ENCODE measurements at regions not wholly inside any gene's neighbourhood (a gene's known extent, or its start where the extent isn't known, plus 50 kb on each side); places are given as distances from the start of the nearest gene placed in this dataset.
"Not testable (repeated sequence)": the region's sequence is repeated elsewhere in the genome, so short reads cannot be mapped to it uniquely, and the experiment has no call there.

DNA sequence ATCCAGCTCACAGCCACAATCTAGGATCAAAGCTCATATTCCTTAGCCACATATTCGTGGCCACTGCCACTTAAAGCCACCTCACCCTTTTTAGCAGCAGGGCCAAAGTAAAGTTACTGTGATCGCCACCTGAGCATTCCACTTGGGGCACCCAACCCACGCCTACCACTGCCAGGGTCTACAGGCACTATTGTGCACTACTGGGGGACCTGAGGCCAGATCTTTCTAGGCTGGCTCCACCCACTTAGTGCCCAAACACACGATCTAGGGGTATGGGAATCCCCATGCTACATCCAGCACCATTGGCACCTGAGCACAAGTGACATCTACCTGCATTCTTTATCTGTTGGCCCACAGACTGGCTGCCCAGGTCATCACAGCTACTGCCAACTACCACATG is 517.9 kb upstream of the PRR20A start:
- no peak overlapping the region for H3K4me3 ChIP-seq
- H3K27ac ChIP-seq, result no peak overlapping the region
- no peaks in the 10 kb centered on the region for H3K27me3 ChIP-seq
- H3K4me1 ChIP-seq (ENCODE audit: insufficient read depth), result no peaks in the 10 kb centered on the region
- 80% methylated on average over 4 of the region's 4 CpGs for WGBS (ENCODE audit: low lambda C conversion rate, missing lambda C conversion rate)
- H3K36me3 ChIP-seq (replicated peaks; ENCODE audit: insufficient read depth, low read depth), result no peaks in the 10 kb centered on the region
- H3K4me2 ChIP-seq, result no peak overlapping the region
- TF ChIP-seq, protein P1, sequence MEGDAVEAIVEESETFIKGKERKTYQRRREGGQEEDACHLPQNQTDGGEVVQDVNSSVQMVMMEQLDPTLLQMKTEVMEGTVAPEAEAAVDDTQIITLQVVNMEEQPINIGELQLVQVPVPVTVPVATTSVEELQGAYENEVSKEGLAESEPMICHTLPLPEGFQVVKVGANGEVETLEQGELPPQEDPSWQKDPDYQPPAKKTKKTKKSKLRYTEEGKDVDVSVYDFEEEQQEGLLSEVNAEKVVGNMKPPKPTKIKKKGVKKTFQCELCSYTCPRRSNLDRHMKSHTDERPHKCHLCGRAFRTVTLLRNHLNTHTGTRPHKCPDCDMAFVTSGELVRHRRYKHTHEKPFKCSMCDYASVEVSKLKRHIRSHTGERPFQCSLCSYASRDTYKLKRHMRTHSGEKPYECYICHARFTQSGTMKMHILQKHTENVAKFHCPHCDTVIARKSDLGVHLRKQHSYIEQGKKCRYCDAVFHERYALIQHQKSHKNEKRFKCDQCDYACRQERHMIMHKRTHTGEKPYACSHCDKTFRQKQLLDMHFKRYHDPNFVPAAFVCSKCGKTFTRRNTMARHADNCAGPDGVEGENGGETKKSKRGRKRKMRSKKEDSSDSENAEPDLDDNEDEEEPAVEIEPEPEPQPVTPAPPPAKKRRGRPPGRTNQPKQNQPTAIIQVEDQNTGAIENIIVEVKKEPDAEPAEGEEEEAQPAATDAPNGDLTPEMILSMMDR (IDR thresholded peaks at IDR 0.05; ENCODE audit: poor library complexity), result no peak
- no peak for TF ChIP-seq EZH2phosphoT487 (IDR thresholded peaks at IDR 0.05; ENCODE audit: low read depth, severe bottlenecking, unreplicated experiment)
- no peak for TF ChIP-seq EZH2 (IDR thresholded peaks at IDR 0.05; ENCODE audit: borderline replicate concordance)
- H2AFZ ChIP-seq, result no peak overlapping the region
- no peak for DNase-seq (ENCODE audit: low spot score)
- no peaks in the 10 kb centered on the region for H3K9me2 ChIP-seq (replicated peaks; ENCODE audit: insufficient read depth)
- H4K20me1 ChIP-seq (ENCODE audit: insufficient read depth, poor library complexity, severe bottlenecking), result no peaks in the 10 kb centered on the region
- no peaks in the 10 kb centered on the region for H3K9me3 ChIP-seq (ENCODE audit: low read depth)
- H3K79me2 ChIP-seq, result no peaks in the 10 kb centered on the region

DNA sequence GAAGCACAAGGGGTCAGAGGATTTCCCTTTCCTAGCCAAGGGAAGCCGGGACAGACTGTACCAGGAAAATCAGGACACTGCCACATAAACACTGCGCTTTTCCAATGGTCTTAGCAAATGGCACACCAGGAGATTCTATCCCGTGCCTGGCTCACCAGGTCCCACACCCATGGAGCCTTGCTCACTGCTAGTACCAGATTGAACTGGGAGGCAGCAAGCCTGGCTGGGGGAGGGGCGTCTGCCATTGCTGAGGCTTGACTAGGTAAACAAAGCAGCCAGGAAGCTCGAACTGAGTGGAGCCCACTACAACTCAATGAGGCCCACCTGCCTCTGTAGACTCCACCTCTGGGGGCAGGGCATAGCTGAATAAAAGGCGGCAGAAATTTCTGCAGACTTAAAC is 511.8 kb upstream of the PRR20A start:
- H3K27me3 ChIP-seq; H4K20me1 ChIP-seq (ENCODE audit: insufficient read depth, poor library complexity, severe bottlenecking); H3K9me3 ChIP-seq (ENCODE audit: low read depth); H3K9me2 ChIP-seq (replicated peaks; ENCODE audit: insufficient read depth); H3K27ac ChIP-seq; DNase-seq (ENCODE audit: low spot score); H3K4me1 ChIP-seq (ENCODE audit: insufficient read depth); H2AFZ ChIP-seq; H3K79me2 ChIP-seq; H3K36me3 ChIP-seq (replicated peaks; ENCODE audit: insufficient read depth, low read depth); H3K4me2 ChIP-seq; H3K4me3 ChIP-seq: not testable (repeated sequence)
- WGBS (ENCODE audit: low lambda C conversion rate, missing lambda C conversion rate), result 89% methylated on average over 6 of the region's 6 CpGs

DNA sequence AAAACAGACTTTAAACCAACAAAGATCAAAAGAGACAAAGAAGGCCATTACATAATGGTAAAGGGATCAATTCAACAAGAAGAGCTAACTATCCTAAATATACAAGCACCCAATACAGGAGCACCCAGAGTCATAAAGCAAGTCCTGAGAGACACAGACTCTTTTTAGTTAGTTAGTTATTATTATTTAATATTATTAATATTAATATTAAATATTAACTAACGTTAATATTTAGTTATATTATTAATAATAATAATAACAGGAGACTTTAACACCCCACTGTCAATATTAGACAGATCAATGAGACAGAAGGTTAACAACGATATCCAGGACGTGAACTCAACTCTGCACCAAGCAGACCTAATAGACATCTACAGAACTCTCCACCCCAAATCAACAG is 509.7 kb upstream of the PRR20A start:
- not testable (repeated sequence) for H3K9me3 ChIP-seq (ENCODE audit: low read depth); H3K4me1 ChIP-seq (ENCODE audit: insufficient read depth); H3K4me2 ChIP-seq; H3K36me3 ChIP-seq (replicated peaks; ENCODE audit: insufficient read depth, low read depth); H3K27ac ChIP-seq; H3K79me2 ChIP-seq; H3K27me3 ChIP-seq; DNase-seq (ENCODE audit: low spot score); H3K9me2 ChIP-seq (replicated peaks; ENCODE audit: insufficient read depth); H4K20me1 ChIP-seq (ENCODE audit: insufficient read depth, poor library complexity, severe bottlenecking); H2AFZ ChIP-seq; H3K4me3 ChIP-seq
- WGBS (ENCODE audit: low lambda C conversion rate, missing lambda C conversion rate), result 83% methylated on average over 3 of the region's 3 CpGs

DNA sequence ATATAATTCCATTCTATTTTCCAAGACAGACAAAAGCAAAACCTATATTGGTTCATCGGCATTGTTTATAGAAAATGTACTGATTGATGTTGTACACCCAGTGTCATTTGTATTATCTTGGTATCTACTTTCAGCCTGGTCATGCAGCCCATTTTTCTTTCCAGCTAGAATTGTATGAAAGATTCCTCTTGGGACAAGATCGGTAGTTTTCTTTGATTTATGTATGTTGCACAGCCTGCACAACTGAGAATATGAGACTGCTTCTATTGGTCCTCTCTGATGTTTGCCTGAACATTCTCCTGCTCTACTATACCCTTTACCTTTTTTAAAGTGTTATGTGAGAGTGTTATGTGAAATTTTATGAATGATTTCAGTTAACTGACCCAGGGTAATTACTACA is 487.7 kb upstream of the PRR20A start:
- Histone ChIP-seq H3K36me3 (replicated peaks; ENCODE audit: insufficient read depth, low read depth) (no peaks in the 10 kb centered on the region), H3K4me3 (no peak overlapping the region), H3K4me1 (ENCODE audit: insufficient read depth) (no peaks in the 10 kb centered on the region), H2AFZ (no peak overlapping the region), H3K4me2 (no peak overlapping the region), H3K9me3 (ENCODE audit: low read depth) (no peaks in the 10 kb centered on the region), H4K20me1 (ENCODE audit: insufficient read depth, poor library complexity, severe bottlenecking) (no peaks in the 10 kb centered on the region), H3K27ac (no peak overlapping the region), H3K27me3 (no peaks in the 10 kb centered on the region), H3K79me2 (no peaks in the 10 kb centered on the region), H3K9me2 (replicated peaks; ENCODE audit: insufficient read depth) (no peaks in the 10 kb centered on the region)
- TF ChIP-seq, protein P1 (IDR thresholded peaks at IDR 0.05; ENCODE audit: poor library complexity), result no peak
- no peak for TF ChIP-seq EZH2phosphoT487 (IDR thresholded peaks at IDR 0.05; ENCODE audit: low read depth, severe bottlenecking, unreplicated experiment)
- TF ChIP-seq EZH2 (IDR thresholded peaks at IDR 0.05; ENCODE audit: borderline replicate concordance), result no peak
- no peak for DNase-seq (ENCODE audit: low spot score)
- 86% methylated on average over 2 of the region's 2 CpGs for WGBS (ENCODE audit: low lambda C conversion rate, missing lambda C conversion rate)

DNA sequence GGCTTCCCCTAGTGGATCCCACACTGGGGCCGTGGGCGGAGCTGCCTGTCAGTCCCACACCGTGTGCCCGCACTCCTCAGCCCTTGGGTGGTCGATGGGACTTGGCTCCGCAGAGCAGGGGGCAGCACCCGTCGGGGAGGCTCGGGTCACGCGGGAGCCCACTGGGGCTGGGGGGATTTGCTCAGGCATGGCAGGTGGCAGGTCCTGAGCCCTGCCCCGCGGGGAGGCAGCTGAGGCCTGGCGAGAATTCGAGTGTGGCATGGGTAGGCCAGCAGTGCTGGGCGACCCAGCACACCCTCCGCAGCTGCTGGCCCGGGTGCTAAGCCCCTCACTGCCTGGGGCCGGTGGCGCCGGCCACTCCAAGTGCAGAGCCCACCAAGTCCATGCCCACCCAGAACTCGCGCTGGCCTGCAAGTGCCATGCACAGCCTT is 481.7 kb upstream of the PRR20A start:
- 98% methylated on average over 17 of the region's 23 CpGs for WGBS (ENCODE audit: low lambda C conversion rate, missing lambda C conversion rate)
- no peaks in the 10 kb centered on the region for H3K79me2 ChIP-seq
- H2AFZ ChIP-seq, result no peak overlapping the region
- no peaks in the 10 kb centered on the region for H3K4me1 ChIP-seq (ENCODE audit: insufficient read depth)
- no peaks in the 10 kb centered on the region for H3K27me3 ChIP-seq
- no peaks in the 10 kb centered on the region for H3K36me3 ChIP-seq (replicated peaks; ENCODE audit: insufficient read depth, low read depth)
- H3K4me3 ChIP-seq, result no peak overlapping the region
- H3K27ac ChIP-seq, result no peak overlapping the region
- TF ChIP-seq EZH2 (IDR thresholded peaks at IDR 0.05; ENCODE audit: borderline replicate concordance) (no peak), EZH2phosphoT487 (IDR thresholded peaks at IDR 0.05; ENCODE audit: low read depth, severe bottlenecking, unreplicated experiment) (no peak)
- TF ChIP-seq, protein P1 (IDR thresholded peaks at IDR 0.05; ENCODE audit: poor library complexity), result no peak
- H3K9me2 ChIP-seq (replicated peaks; ENCODE audit: insufficient read depth), result no peaks in the 10 kb centered on the region
- DNase-seq (ENCODE audit: low spot score), result no peak
- H3K9me3 ChIP-seq (ENCODE audit: low read depth), result no peaks in the 10 kb centered on the region
- no peaks in the 10 kb centered on the region for H4K20me1 ChIP-seq (ENCODE audit: insufficient read depth, poor library complexity, severe bottlenecking)
- H3K4me2 ChIP-seq, result no peak overlapping the region

Measured in hepatocyte (in vitro differentiated cells).